Liver (tissue), 8 donors: ENCODE measurements at regions not wholly inside any gene's neighbourhood (a gene's known extent, or its start where the extent isn't known, plus 50 kb on each side); places are given as distances from the start of the nearest gene placed in this dataset.

ENCODE experiments used
- DNase-seq: peaks from one replicate; pipeline ENCODE4 v3.0.0-alpha.2; 2017; ENCODE audit warnings: low spot score
- H3K27ac ChIP-seq, 2 donors: one replicate each; pipeline ENCODE4 v1.7.0; 2013; ENCODE audit warnings: inconsistent platforms in 2 of 2, low read length in 2 of 2, control low read depth in 1 of 2, low read depth in 1 of 2, mild to moderate bottlenecking in 1 of 2
- H3K27me3 ChIP-seq, 4 donors: one replicate each; pipeline versions ENCODE4 v1.6.1 to v1.7.0; 2013; ENCODE audit warnings: low read length in 3 of 4, inconsistent platforms in 1 of 4, mild to moderate bottlenecking in 1 of 4, moderate library complexity in 1 of 4; ENCODE audit not compliant: control insufficient read depth in 4 of 4, insufficient read depth in 4 of 4
- H3K36me3 ChIP-seq, 4 donors: one replicate each; pipeline versions ENCODE4 v1.6.1 to v1.7.0; 2013; ENCODE audit warnings: low read length in 3 of 4, mild to moderate bottlenecking in 3 of 4, low read depth in 1 of 4, moderate library complexity in 1 of 4; ENCODE audit not compliant: control insufficient read depth in 4 of 4, insufficient read depth in 3 of 4
- H3K4me1 ChIP-seq, 4 donors: one replicate each; pipeline versions ENCODE4 v1.6.1 to v1.7.0; 2013; ENCODE audit warnings: low read length in 3 of 4, mild to moderate bottlenecking in 3 of 4, moderate library complexity in 1 of 4; ENCODE audit not compliant: control insufficient read depth in 4 of 4, insufficient read depth in 4 of 4
- H3K4me3 ChIP-seq, 3 donors: one replicate each; pipeline versions ENCODE4 v1.6.1 to v1.7.0; 2013; ENCODE audit warnings: low read length in 3 of 3, control low read depth in 1 of 3, low read depth in 1 of 3, mild to moderate bottlenecking in 1 of 3
- H3K9ac ChIP-seq, 2 donors: one replicate each; pipeline ENCODE4 v1.7.0; 2013; ENCODE audit warnings: low read length in 2 of 2, mild to moderate bottlenecking in 2 of 2, moderate library complexity in 2 of 2, control low read depth in 1 of 2, low read depth in 1 of 2
- H3K9me3 ChIP-seq, 4 donors: one replicate each; pipeline versions ENCODE4 v1.6.1 to v1.7.0; 2013; ENCODE audit warnings: low read length in 3 of 4; ENCODE audit not compliant: control insufficient read depth in 4 of 4
- ATF3 ChIP-seq: IDR thresholded peaks from 2 replicates; pipeline ENCODE4 v1.6.1; 2016; ENCODE audit warnings: antibody characterized with exemption
- CTCF ChIP-seq: fragments of 150-350 bp; IDR thresholded peaks from 2 replicates; pipeline ENCODE4 v1.5.1; 2017; ENCODE audit warnings: improper control_type of control experiment, low read depth, low read length; ENCODE audit not compliant: missing input control
- EGR1 ChIP-seq, 2 donors: IDR thresholded peaks; 2 replicates each; pipeline ENCODE4 v1.6.1; 2016 to 2018; ENCODE audit warnings: antibody characterized with exemption in 2 of 2, low read depth in 2 of 2
- FOXA1 ChIP-seq: IDR thresholded peaks from 2 replicates; pipeline ENCODE4 v1.6.1; 2016; ENCODE audit warnings: antibody characterized with exemption
- FOXA2 ChIP-seq: IDR thresholded peaks from 2 replicates; pipeline ENCODE4 v1.6.1; 2016; ENCODE audit warnings: antibody characterized with exemption
- GABPA ChIP-seq, 2 donors: IDR thresholded peaks in 1 of 2; conservative IDR thresholded peaks in 1 of 2; 2 replicates each; pipeline ENCODE4 v1.6.1; 2016; ENCODE audit warnings: antibody characterized with exemption in 2 of 2, mild to moderate bottlenecking in 1 of 2, moderate library complexity in 1 of 2
- HNF4A ChIP-seq, 2 donors: conservative IDR thresholded peaks; 2 replicates each; pipeline ENCODE4 v1.6.1; 2016; ENCODE audit warnings: antibody characterized with exemption in 2 of 2, mild to moderate bottlenecking in 2 of 2
- HNF4G ChIP-seq: IDR thresholded peaks from 2 replicates; pipeline ENCODE4 v1.6.1; 2016; ENCODE audit warnings: antibody characterized with exemption
- MAX ChIP-seq: IDR thresholded peaks from 2 replicates; pipeline ENCODE4 v1.6.1; 2016; ENCODE audit warnings: antibody characterized with exemption
- NR2F2 ChIP-seq: IDR thresholded peaks from 2 replicates; pipeline ENCODE4 v1.6.1; 2016; ENCODE audit warnings: antibody characterized with exemption
- RAD21 ChIP-seq, 2 donors: IDR thresholded peaks; 2 replicates each; pipeline ENCODE4 v1.6.1; 2016; ENCODE audit warnings: antibody characterized with exemption in 2 of 2, mild to moderate bottlenecking in 2 of 2
- REST ChIP-seq: IDR thresholded peaks from 2 replicates; pipeline ENCODE4 v1.6.1; 2016; ENCODE audit warnings: antibody characterized with exemption, mild to moderate bottlenecking
- RXRA ChIP-seq, 2 donors: IDR thresholded peaks; 2 replicates each; pipeline ENCODE4 v1.6.1; 2017 to 2018; ENCODE audit warnings: antibody characterized with exemption in 2 of 2, mild to moderate bottlenecking in 1 of 2
- SP1 ChIP-seq: IDR thresholded peaks from 2 replicates; pipeline ENCODE4 v1.6.1; 2018; ENCODE audit warnings: antibody characterized with exemption, mild to moderate bottlenecking
- TAF1 ChIP-seq: conservative IDR thresholded peaks from 2 replicates; pipeline ENCODE4 v1.6.1; 2016; ENCODE audit warnings: antibody characterized with exemption, mild to moderate bottlenecking
- YY1 ChIP-seq: IDR thresholded peaks from 2 replicates; pipeline ENCODE4 v1.6.1; 2016; ENCODE audit warnings: antibody characterized with exemption, mild to moderate bottlenecking
- ZBTB33 ChIP-seq: IDR thresholded peaks from 2 replicates; pipeline ENCODE4 v1.6.1; 2016; ENCODE audit warnings: antibody characterized with exemption
- WGBS: extraction: QIAGEN DNeasy Blood & Tissue Kit; methylation state at CpG from one replicate; pipeline ENCODE4 v1.1.7; 2013; 5-methylcytosine and 5-hydroxymethylcytosine counted together
- donor health status: healthy.
- donor health status: healthy.
- donor health status: healthy.
- donor health status: healthy.
- donor health status: healthy.

- no peak for TF ChIP-seq RAD21 (IDR thresholded peaks at IDR 0.05)
- no peak for TF ChIP-seq HNF4A (conservative IDR thresholded peaks at IDR 0.05)
- no peak for TF ChIP-seq EGR1 (IDR thresholded peaks at IDR 0.05; ENCODE audit: low read depth in 2 of 2)
- TF ChIP-seq ATF3, result no peak
- no peak for TF ChIP-seq SP1
- no peak for TF ChIP-seq REST
- no peak for TF ChIP-seq HNF4G
- TF ChIP-seq CTCF, result no peak
- TF ChIP-seq GABPA (IDR thresholded peaks at IDR 0.05 in 1 of 2, conservative IDR thresholded peaks at IDR 0.05 in 1 of 2), result no peak
- no peak for TF ChIP-seq YY1
- TF ChIP-seq FOXA2, result no peak
- no peak for TF ChIP-seq FOXA1
- TF ChIP-seq MAX, result no peak
- H3K27ac ChIP-seq, result no peak overlapping the region
- no peak for DNase-seq
- no peaks in the 10 kb centered on the region for H3K36me3 ChIP-seq
- no peaks in the 10 kb centered on the region for H3K9me3 ChIP-seq
- 57% methylated on average over 11 of the region's 11 CpGs for WGBS
- no peak overlapping the region for H3K9ac ChIP-seq
- H3K27me3 ChIP-seq, result no peaks in the 10 kb centered on the region
- H3K4me1 ChIP-seq, result peaks cover 0 to 7% (median 2%) of the 10 kb centered on the region in 4 donors
- no peak overlapping the region for H3K4me3 ChIP-seq
These were observed 220.3 kb upstream of the IRX3 start for GRCh38 chr16:54506741-54507500.

GRCh38 chr16:54506214-54506580 is 219.6 kb upstream of the IRX3 start:
- H3K27me3 ChIP-seq, result no peaks in the 10 kb centered on the region
- no peak overlapping the region for H3K27ac ChIP-seq
- no peaks in the 10 kb centered on the region for H3K36me3 ChIP-seq
- no peak for TF ChIP-seq NR2F2
- no peak for TF ChIP-seq ZBTB33
- no peak for TF ChIP-seq GABPA (IDR thresholded peaks at IDR 0.05 in 1 of 2, conservative IDR thresholded peaks at IDR 0.05 in 1 of 2)
- no peak for TF ChIP-seq SP1
- no peak for TF ChIP-seq TAF1
- no peak for TF ChIP-seq RXRA (IDR thresholded peaks at IDR 0.05)
- no peak for TF ChIP-seq MAX
- TF ChIP-seq ATF3, result no peak
- 86% methylated on average over 8 of the region's 8 CpGs for WGBS
- no peak overlapping the region for H3K9ac ChIP-seq
- no peaks in the 10 kb centered on the region for H3K9me3 ChIP-seq
- DNase-seq, result no peak
- H3K4me1 ChIP-seq, result peaks cover 0 to 7% (median 2%) of the 10 kb centered on the region in 4 donors
- H3K4me3 ChIP-seq, result no peak overlapping the region
